Right lobe of liver (tissue), 4 donors: ENCODE measurements at regions not wholly inside any gene's neighbourhood (a gene's known extent, or its start where the extent isn't known, plus 50 kb on each side); places are given as distances from the start of the nearest gene placed in this dataset.

Source experiments
- POLR2A ChIP-seq: fragments of 450-650 bp; IDR thresholded peaks from one replicate; pipeline ENCODE4 v1.6.1; 2017; ENCODE audit warnings: antibody characterized with exemption, mild to moderate bottlenecking
- TF ChIP-seq, protein P1 (sequence below), 4 donors: fragments of 200-600 bp in 3 of 4; fragments of 450-650 bp in 1 of 4; IDR thresholded peaks; one replicate each; pipeline versions ENCODE4 v1.5.1 to v1.8.0; 2016 to 2022; ENCODE audit warnings: antibody characterized with exemption in 4 of 4, mild to moderate bottlenecking in 2 of 4
- donor health status: DM: no; HTN: no; CAD: no.
- donor health status: DM: no; HTN: no; CAD: no.
- donor health status: DM: no; HTN: yes; CAD: no.

- TF ChIP-seq, protein P1, sequence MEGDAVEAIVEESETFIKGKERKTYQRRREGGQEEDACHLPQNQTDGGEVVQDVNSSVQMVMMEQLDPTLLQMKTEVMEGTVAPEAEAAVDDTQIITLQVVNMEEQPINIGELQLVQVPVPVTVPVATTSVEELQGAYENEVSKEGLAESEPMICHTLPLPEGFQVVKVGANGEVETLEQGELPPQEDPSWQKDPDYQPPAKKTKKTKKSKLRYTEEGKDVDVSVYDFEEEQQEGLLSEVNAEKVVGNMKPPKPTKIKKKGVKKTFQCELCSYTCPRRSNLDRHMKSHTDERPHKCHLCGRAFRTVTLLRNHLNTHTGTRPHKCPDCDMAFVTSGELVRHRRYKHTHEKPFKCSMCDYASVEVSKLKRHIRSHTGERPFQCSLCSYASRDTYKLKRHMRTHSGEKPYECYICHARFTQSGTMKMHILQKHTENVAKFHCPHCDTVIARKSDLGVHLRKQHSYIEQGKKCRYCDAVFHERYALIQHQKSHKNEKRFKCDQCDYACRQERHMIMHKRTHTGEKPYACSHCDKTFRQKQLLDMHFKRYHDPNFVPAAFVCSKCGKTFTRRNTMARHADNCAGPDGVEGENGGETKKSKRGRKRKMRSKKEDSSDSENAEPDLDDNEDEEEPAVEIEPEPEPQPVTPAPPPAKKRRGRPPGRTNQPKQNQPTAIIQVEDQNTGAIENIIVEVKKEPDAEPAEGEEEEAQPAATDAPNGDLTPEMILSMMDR (IDR thresholded peaks at IDR 0.05) = no peak
- TF ChIP-seq POLR2A = no peak
Observed at GRCh38 chr4:162954976-162955375, 211.7 kb downstream of the NAF1 start.
